Lower lobe of right lung (tissue), 2 donors: ENCODE measurements at regions not wholly inside any gene's neighbourhood (a gene's known extent, or its start where the extent isn't known, plus 50 kb on each side); places are given as distances from the start of the nearest gene placed in this dataset.

Source experiments
- ATAC-seq, 2 donors: fragments of 200-7000 bp; cut with Tn5 transposase; one replicate each; pipeline ENCODE4 v1.9.1; 2020 to 2022; ENCODE audit warnings: mild to moderate bottlenecking in 2 of 2, moderate library complexity in 2 of 2
- DNase-seq: peaks from one replicate; pipeline ENCODE4 v3.0.0-alpha.2; 2020
- H3K27ac ChIP-seq: fragments of 200-600 bp; one replicate; pipeline ENCODE4 v1.8.0; 2022
- H3K27me3 ChIP-seq: fragments of 200-600 bp; one replicate; pipeline ENCODE4 v1.8.0; 2022; ENCODE audit warnings: low read depth
- H3K36me3 ChIP-seq: fragments of 200-600 bp; one replicate; pipeline ENCODE4 v1.8.0; 2022; ENCODE audit warnings: mild to moderate bottlenecking
- H3K4me1 ChIP-seq: fragments of 200-600 bp; one replicate; pipeline ENCODE4 v1.8.0; 2022
- H3K4me3 ChIP-seq: fragments of 200-600 bp; one replicate; pipeline ENCODE4 v1.8.0; 2022; ENCODE audit warnings: mild to moderate bottlenecking
- H3K9me3 ChIP-seq: fragments of 200-600 bp; one replicate; pipeline ENCODE4 v1.8.0; 2022
- intact Hi-C: fragments of 100-400 bp; cut with DNase I; formaldehyde crosslinking; loops from one replicate; pipeline ENCODE4 v1.11.0; 2022
- TF ChIP-seq, protein P1 (sequence below): fragments of 200-600 bp; IDR thresholded peaks from one replicate; pipeline ENCODE4 v1.8.0; 2022; ENCODE audit warnings: antibody characterized with exemption, mild to moderate bottlenecking
- donor health status: DM: no; HTN: yes; CAD: no; lungs with severe emphysema.

DNA sequence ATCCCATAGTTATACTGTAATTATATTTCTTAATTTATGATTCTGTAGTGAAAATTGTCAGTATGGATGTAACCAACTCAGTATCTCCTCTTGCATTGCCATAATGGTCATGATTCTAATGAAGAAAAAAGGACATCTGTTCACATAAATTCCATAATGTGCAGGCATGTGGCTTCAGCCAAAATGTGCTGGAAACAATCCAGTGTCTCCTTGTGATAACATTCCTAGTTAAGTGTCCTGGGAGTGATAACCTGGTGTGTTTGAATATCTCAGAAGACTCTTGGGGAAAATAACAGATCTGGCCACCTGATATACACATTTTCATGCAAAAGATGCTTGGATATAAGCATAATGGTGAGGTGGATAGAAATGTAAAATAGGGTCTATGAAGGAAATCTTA is 2309.8 kb downstream of the PCDH7 start:
- Histone ChIP-seq H3K4me1 (no peaks in the 10 kb centered on the region), H3K27ac (no peak overlapping the region), H3K36me3 (no peaks in the 10 kb centered on the region), H3K4me3 (no peak overlapping the region), H3K27me3 (no peaks in the 10 kb centered on the region), H3K9me3 (no peaks in the 10 kb centered on the region)
- TF ChIP-seq, protein P1, sequence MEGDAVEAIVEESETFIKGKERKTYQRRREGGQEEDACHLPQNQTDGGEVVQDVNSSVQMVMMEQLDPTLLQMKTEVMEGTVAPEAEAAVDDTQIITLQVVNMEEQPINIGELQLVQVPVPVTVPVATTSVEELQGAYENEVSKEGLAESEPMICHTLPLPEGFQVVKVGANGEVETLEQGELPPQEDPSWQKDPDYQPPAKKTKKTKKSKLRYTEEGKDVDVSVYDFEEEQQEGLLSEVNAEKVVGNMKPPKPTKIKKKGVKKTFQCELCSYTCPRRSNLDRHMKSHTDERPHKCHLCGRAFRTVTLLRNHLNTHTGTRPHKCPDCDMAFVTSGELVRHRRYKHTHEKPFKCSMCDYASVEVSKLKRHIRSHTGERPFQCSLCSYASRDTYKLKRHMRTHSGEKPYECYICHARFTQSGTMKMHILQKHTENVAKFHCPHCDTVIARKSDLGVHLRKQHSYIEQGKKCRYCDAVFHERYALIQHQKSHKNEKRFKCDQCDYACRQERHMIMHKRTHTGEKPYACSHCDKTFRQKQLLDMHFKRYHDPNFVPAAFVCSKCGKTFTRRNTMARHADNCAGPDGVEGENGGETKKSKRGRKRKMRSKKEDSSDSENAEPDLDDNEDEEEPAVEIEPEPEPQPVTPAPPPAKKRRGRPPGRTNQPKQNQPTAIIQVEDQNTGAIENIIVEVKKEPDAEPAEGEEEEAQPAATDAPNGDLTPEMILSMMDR, result no peak
- ATAC-seq, result no peak
- DNase-seq, result no peak
- intact Hi-C loops, result no loop called here

DNA sequence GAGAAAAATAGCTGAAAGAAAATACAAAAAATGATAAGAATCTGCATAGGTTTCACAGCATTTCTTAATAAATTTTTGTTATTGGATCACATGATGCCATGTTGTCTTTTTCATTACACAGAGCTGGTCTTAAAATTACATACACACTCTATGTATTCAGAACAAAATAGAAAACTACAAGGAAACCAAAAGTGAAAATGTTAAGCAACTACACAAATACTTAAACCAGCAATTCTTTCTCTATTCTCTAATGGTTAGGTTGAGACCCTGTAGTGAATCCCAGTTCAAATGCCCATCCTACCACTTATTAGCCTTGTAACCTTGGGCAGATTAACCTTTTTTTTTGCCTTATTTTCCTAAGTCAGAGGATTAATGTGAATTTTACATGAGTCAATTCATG is 2311.2 kb downstream of the PCDH7 start:
- no peaks in the 10 kb centered on the region for H3K4me1 ChIP-seq
- ATAC-seq (no peak), DNase-seq (no peak)
- H3K4me3 ChIP-seq, result no peak overlapping the region
- H3K27ac ChIP-seq, result no peak overlapping the region
- no peaks in the 10 kb centered on the region for H3K9me3 ChIP-seq
- TF ChIP-seq, protein P1, result no peak
- H3K36me3 ChIP-seq, result no peaks in the 10 kb centered on the region
- no peaks in the 10 kb centered on the region for H3K27me3 ChIP-seq
- intact Hi-C loops, result no loop called here

DNA sequence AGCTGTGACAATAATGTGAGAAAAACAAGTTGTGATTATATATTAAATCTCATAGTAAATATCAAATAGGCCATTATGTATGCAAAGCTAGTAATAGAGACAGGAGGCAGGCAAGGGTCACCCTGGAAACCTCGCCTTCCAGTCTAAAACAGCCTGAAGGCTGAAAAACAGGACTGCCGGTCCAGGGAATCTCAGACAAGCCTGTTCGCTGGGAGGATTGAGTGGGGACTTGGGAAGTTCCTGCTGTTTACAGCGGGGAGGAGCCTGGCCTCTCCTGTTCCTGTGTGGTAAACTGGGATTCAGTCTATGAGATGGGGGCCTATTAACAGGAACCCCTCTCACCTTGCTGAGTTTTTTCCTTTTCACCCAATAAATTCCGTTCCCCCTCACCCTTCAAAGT is 2317.3 kb downstream of the PCDH7 start:
- ATAC-seq, result no peak
- intact Hi-C loops, result no loop called here
- H3K4me1 ChIP-seq, result no peaks in the 10 kb centered on the region

DNA sequence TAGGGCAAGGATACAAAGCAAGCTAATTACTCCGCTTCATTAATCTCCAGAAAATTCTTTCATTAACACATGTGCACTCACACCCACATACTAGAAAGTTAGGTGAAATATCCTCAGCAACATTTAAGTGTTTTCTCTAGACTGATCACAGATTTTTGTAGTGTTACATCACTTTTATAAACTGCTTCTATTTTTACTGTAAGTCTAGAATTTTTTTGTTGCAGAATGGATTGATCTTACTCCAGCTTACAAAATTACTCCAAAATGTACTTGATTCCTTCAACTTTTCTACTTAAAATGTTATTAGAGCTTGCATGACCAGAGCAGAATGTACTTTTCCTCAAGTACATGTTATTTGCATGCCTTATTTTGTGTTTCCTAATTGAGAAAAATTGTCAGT is 2325.2 kb downstream of the PCDH7 start:
- H3K36me3 ChIP-seq, result no peaks in the 10 kb centered on the region
- ATAC-seq (no peak), DNase-seq (no peak)
- H3K4me3 ChIP-seq, result no peak overlapping the region
- intact Hi-C loops, result no loop called here
- H3K9me3 ChIP-seq, result no peaks in the 10 kb centered on the region
- no peak overlapping the region for H3K27ac ChIP-seq
- H3K27me3 ChIP-seq, result no peaks in the 10 kb centered on the region
- no peaks in the 10 kb centered on the region for H3K4me1 ChIP-seq
- TF ChIP-seq, protein P1, result no peak

More for the DNA sequence above, 2317.3 kb downstream of the PCDH7 start:
- no peak for DNase-seq
- Histone ChIP-seq H3K4me3 (no peak overlapping the region), H3K9me3 (no peaks in the 10 kb centered on the region), H3K36me3 (no peaks in the 10 kb centered on the region), H3K27me3 (no peaks in the 10 kb centered on the region), H3K27ac (no peak overlapping the region)
- TF ChIP-seq, protein P1, result no peak

DNA sequence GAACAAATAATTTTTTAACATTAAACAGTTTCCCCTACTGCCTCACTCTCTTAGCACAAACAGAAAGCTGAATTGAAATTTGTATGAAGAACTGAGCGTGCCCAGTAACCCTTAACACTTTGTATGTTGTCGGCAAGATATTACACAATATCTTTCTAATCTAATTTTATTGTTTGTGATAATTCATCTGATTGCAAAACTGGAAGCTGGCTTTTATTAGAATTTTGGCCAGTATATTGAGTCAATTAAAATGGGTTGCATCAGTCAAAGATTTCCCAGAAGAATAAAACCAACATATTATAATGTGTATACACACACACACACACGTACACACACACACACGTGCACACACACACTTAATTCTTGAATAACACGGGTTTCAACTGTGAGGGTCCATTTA is 2332.1 kb downstream of the PCDH7 start:
- DNase-seq (no peak), ATAC-seq (no peak)
- no peak overlapping the region for H3K27ac ChIP-seq
- H3K27me3 ChIP-seq, result no peaks in the 10 kb centered on the region
- H3K36me3 ChIP-seq, result no peaks in the 10 kb centered on the region
- no peaks in the 10 kb centered on the region for H3K9me3 ChIP-seq
- TF ChIP-seq, protein P1, result no peak
- no peak overlapping the region for H3K4me3 ChIP-seq
- no peaks in the 10 kb centered on the region for H3K4me1 ChIP-seq
- intact Hi-C loops, result no loop called here

DNA sequence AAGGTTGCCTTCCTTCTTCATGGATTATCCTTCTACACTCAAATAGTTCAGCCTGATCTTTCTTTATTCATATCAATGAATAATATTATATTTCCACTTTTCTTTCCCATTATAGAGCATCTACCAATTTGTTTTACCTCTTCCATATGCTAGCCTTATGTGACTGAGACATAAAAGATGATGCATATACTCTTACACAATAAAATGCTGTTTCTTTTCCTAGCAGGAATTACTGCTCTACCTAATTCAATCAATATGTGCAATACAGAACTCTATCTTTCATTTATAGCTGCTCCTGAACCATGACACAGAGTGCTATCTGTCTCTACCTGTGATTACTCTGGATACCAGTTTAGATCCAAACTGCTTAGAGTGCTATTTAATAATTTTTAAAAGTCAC is 2334.0 kb downstream of the PCDH7 start:
- TF ChIP-seq, protein P1, result no peak
- H3K27me3 ChIP-seq, result no peaks in the 10 kb centered on the region
- no peaks in the 10 kb centered on the region for H3K9me3 ChIP-seq
- H3K4me1 ChIP-seq, result no peaks in the 10 kb centered on the region
- intact Hi-C loops, result no loop called here
- DNase-seq (no peak), ATAC-seq (no peak)
- no peak overlapping the region for H3K4me3 ChIP-seq
- H3K36me3 ChIP-seq, result no peaks in the 10 kb centered on the region
- H3K27ac ChIP-seq, result no peak overlapping the region
